HEK293T (cell line): ENCODE measurements at regions not wholly inside any gene's neighbourhood (a gene's known extent, or its start where the extent isn't known, plus 50 kb on each side); places are given as distances from the start of the nearest gene placed in this dataset.

Experiments
- ARNT ChIP-seq: fragments of 450-650 bp; IDR thresholded peaks from 2 replicates; pipeline ENCODE4 v1.6.1; 2017; ENCODE audit warnings: mild to moderate bottlenecking
- BHLHE40 ChIP-seq: fragments of 450-650 bp; IDR thresholded peaks from 2 replicates; pipeline ENCODE4 v1.6.1; 2016; ENCODE audit warnings: mild to moderate bottlenecking, moderate library complexity, borderline replicate concordance
- CTBP1 ChIP-seq: fragments of 450-650 bp; IDR thresholded peaks from 2 replicates; pipeline ENCODE4 v1.6.1; 2016; ENCODE audit warnings: borderline replicate concordance
- ELF4 ChIP-seq: fragments of 450-650 bp; IDR thresholded peaks from 2 replicates; pipeline ENCODE4 v1.6.1; 2017; ENCODE audit warnings: antibody characterized with exemption
- FOXA1 ChIP-seq: fragments of 450-650 bp; IDR thresholded peaks from 2 replicates; pipeline ENCODE4 v1.6.1; 2016; ENCODE audit warnings: mild to moderate bottlenecking
- FOXK2 ChIP-seq: fragments of 450-650 bp; IDR thresholded peaks from 2 replicates; pipeline ENCODE4 v1.6.1; 2016; ENCODE audit warnings: mild to moderate bottlenecking
- FOXM1 ChIP-seq: fragments of 450-650 bp; IDR thresholded peaks from 2 replicates; pipeline ENCODE4 v1.6.1; 2017; ENCODE audit warnings: mild to moderate bottlenecking, borderline replicate concordance
- HDGF ChIP-seq: fragments of 450-650 bp; IDR thresholded peaks from 2 replicates; pipeline ENCODE4 v1.6.1; 2017; ENCODE audit warnings: antibody characterized with exemption, borderline replicate concordance
- LEF1 ChIP-seq: fragments of 450-650 bp; IDR thresholded peaks from 2 replicates; pipeline ENCODE4 v1.6.1; 2017; ENCODE audit warnings: mild to moderate bottlenecking, borderline replicate concordance
- SP1 ChIP-seq: fragments of 450-650 bp; IDR thresholded peaks from 2 replicates; pipeline ENCODE4 v1.6.1; 2017

DNA sequence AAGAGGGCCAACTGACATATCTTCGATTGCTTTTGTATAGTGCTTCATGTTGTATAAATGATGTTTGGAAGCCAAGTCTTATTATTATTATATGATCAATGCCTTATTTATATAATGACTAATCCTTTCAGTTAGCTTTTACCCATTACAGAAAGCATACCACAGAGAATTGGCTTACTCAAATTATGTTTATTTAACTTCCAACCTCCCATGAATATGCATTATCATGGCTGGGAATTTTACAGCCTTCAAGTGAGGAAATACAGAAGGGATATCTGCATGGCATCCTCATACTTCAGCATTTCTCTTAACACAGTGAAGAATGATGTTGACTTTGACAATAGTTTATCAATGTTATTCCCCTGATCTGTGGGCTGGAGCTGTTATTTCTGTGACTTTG lies 225.9 kb upstream of the GAP43 start:
- TF ChIP-seq ELF4 (no peak), FOXK2 (no peak), HDGF (no peak), LEF1 (no peak), CTBP1 (no peak), ARNT (no peak), FOXM1 (no peak), BHLHE40 (no peak), FOXA1 (no peak), SP1 (no peak)
